GM23338 (cell line): ENCODE measurements at regions not wholly inside any gene's neighbourhood (a gene's known extent, or its start where the extent isn't known, plus 50 kb on each side); places are given as distances from the start of the nearest gene placed in this dataset.

Experiments used
- CREB1 ChIP-seq: fragments of 250-450 bp; sonication (Bioruptor Pico); IDR thresholded peaks from 2 replicates; pipeline ENCODE4 v1.5.0; 2020; ENCODE audit warnings: low read depth, mild to moderate bottlenecking, moderate library complexity
- CTCF ChIP-seq, 2 experiments: fragments of 200-600 bp in 1 of 2; sonication (generic) in 1 of 2; conservative IDR thresholded peaks; 2 replicates each; pipeline versions ENCODE4 v1.5.1 to v1.6.1; 2016 to 2017; ENCODE audit warnings: antibody characterized with exemption in 2 of 2, low read depth in 2 of 2, mild to moderate bottlenecking in 2 of 2, moderate library complexity in 1 of 2
- EZH2 ChIP-seq: fragments of 200-600 bp; sonication (generic); IDR thresholded peaks from one replicate; pipeline ENCODE4 v1.8.0; 2017; ENCODE audit warnings: antibody characterized with exemption, mild to moderate bottlenecking, low read depth; ENCODE audit not compliant: unreplicated experiment
- EZH2phosphoT487 ChIP-seq: fragments of 200-600 bp; sonication (generic); IDR thresholded peaks from one replicate; pipeline ENCODE4 v1.8.1; 2018; ENCODE audit warnings: antibody characterized with exemption; ENCODE audit not compliant: unreplicated experiment
- JUNB ChIP-seq: IDR thresholded peaks from one replicate; pipeline ENCODE4 v1.6.1; 2016; ENCODE audit warnings: antibody characterized with exemption; ENCODE audit not compliant: unreplicated experiment
- POLR2AphosphoS5 ChIP-seq: IDR thresholded peaks from 2 replicates; pipeline ENCODE4 v1.6.1; 2016; ENCODE audit warnings: antibody characterized with exemption, low read depth
- REST ChIP-seq: IDR thresholded peaks from one replicate; pipeline ENCODE4 v1.6.1; 2018; ENCODE audit warnings: antibody characterized with exemption; ENCODE audit not compliant: unreplicated experiment

GRCh38 chr15:36175741-36176291, 403.6 kb upstream of the CDIN1 start:
- TF ChIP-seq CTCF (conservative IDR thresholded peaks at IDR 0.05; ENCODE audit: low read depth in 2 of 2): no peak
- TF ChIP-seq EZH2phosphoT487: no peak
- no peak for TF ChIP-seq EZH2
- TF ChIP-seq CREB1 (CRISPR knock-in tag): no peak
- no peak for TF ChIP-seq REST
- no peak for TF ChIP-seq POLR2AphosphoS5
- no peak for TF ChIP-seq JUNB
